Left lung (tissue), 4 donors: ENCODE measurements at regions not wholly inside any gene's neighbourhood (a gene's known extent, or its start where the extent isn't known, plus 50 kb on each side); places are given as distances from the start of the nearest gene placed in this dataset.

ENCODE experiments used
- ATAC-seq: fragments of 200-7000 bp; cut with Tn5 transposase; one replicate; pipeline ENCODE4 v1.9.1; 2020; ENCODE audit warnings: moderate library complexity
- DNase-seq, 4 donors: peaks; one replicate each; pipeline ENCODE4 v3.0.0-alpha.2; 2013 to 2020
- H3K27ac ChIP-seq, 2 donors: fragments of 200-600 bp; sonication (generic) in 1 of 2; one replicate each; pipeline versions ENCODE4 v1.5.0 to v1.8.0; 2020 to 2021
- H3K27me3 ChIP-seq, 2 donors: fragments of 200-600 bp; sonication (generic) in 1 of 2; one replicate each; pipeline versions ENCODE4 v1.5.0 to v1.8.0; 2020 to 2021
- H3K36me3 ChIP-seq, 2 donors: fragments of 200-600 bp; sonication (generic) in 1 of 2; one replicate each; pipeline versions ENCODE4 v1.5.0 to v1.8.0; 2020 to 2021
- H3K4me1 ChIP-seq, 2 donors: fragments of 200-600 bp; one replicate each; pipeline ENCODE4 v1.8.0; 2021
- H3K4me3 ChIP-seq, 2 donors: fragments of 200-600 bp; sonication (generic) in 1 of 2; one replicate each; pipeline versions ENCODE4 v1.5.0 to v1.8.0; 2020 to 2021; ENCODE audit warnings: mild to moderate bottlenecking in 1 of 2
- H3K9me3 ChIP-seq, 2 donors: fragments of 200-600 bp; sonication (generic) in 1 of 2; one replicate each; pipeline versions ENCODE4 v1.5.0 to v1.8.0; 2020 to 2021
- intact Hi-C, 2 donors: fragments of 100-400 bp; cut with DNase I; formaldehyde crosslinking; loops; one replicate each; pipeline versions ENCODE4 v1.11.2 to v1.14.2; 2022
- TF ChIP-seq, protein P1 (sequence below), 2 donors: fragments of 200-600 bp; sonication (generic) in 1 of 2; IDR thresholded peaks; one replicate each; pipeline versions ENCODE4 v1.5.0 to v1.8.0; 2021; ENCODE audit warnings: antibody characterized with exemption in 2 of 2
- donor health status: DM: no; HTN: yes; CAD: no.
- donor health status: DM: no; HTN: no; CAD: no.

DNA sequence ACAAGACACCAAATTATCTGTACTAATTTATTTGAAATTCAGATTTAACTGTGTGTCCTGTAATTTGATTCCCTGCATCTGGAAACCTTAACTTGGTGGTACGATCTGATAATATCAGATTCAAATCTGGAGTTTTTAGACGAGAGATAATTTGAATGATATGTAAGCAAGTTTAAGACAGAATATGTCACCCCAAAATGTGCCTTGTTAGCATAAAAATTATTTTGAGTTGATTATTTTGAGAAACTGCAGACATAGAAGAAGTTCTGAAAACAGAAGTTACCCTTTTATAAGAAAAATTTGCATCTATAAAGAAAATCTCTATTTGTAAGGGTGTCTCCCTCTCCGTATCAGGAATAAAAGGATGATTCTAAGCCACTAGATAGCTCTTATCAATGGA is 1202.8 kb downstream of the ROBO2 start:
- Histone ChIP-seq H3K27me3 (no peaks in the 10 kb centered on the region), H3K9me3 (peaks cover 0 to 43% of the 10 kb centered on the region in 2 donors), H3K36me3 (no peaks in the 10 kb centered on the region), H3K27ac (no peak overlapping the region), H3K4me1 (no peaks in the 10 kb centered on the region), H3K4me3 (no peak overlapping the region)
- ATAC-seq = no peak
- TF ChIP-seq, protein P1, sequence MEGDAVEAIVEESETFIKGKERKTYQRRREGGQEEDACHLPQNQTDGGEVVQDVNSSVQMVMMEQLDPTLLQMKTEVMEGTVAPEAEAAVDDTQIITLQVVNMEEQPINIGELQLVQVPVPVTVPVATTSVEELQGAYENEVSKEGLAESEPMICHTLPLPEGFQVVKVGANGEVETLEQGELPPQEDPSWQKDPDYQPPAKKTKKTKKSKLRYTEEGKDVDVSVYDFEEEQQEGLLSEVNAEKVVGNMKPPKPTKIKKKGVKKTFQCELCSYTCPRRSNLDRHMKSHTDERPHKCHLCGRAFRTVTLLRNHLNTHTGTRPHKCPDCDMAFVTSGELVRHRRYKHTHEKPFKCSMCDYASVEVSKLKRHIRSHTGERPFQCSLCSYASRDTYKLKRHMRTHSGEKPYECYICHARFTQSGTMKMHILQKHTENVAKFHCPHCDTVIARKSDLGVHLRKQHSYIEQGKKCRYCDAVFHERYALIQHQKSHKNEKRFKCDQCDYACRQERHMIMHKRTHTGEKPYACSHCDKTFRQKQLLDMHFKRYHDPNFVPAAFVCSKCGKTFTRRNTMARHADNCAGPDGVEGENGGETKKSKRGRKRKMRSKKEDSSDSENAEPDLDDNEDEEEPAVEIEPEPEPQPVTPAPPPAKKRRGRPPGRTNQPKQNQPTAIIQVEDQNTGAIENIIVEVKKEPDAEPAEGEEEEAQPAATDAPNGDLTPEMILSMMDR (IDR thresholded peaks at IDR 0.05) = no peak
- intact Hi-C loops = no loop called here
- no peak for DNase-seq

DNA sequence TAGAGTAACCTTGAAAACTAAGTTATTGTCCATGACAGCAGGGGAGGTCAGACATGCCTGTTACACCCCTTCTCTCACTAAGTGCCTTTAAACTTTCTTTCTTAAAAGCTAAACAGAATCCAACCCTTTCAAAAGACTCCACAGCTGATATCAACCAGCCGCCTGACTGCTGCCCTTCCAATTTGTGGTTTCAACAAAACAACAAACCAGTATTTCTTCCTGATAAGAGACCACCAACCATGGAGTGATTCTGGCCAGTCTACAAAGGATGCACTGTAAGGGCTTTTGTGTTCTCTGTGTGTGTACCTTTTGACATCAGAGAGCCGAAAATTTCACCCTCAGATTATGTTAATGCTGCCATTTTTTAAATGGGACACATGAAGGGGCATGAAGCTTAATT is 1204.2 kb downstream of the ROBO2 start:
- TF ChIP-seq, protein P1 (IDR thresholded peaks at IDR 0.05) = no peak
- intact Hi-C loops = no loop called here
- H3K27ac ChIP-seq = no peak overlapping the region
- H3K4me3 ChIP-seq = no peak overlapping the region
- ATAC-seq (no peak), DNase-seq (no peak)
- no peaks in the 10 kb centered on the region for H3K4me1 ChIP-seq
- no peaks in the 10 kb centered on the region for H3K36me3 ChIP-seq
- peaks cover 0 to 43% of the 10 kb centered on the region in 2 donors for H3K9me3 ChIP-seq
- H3K27me3 ChIP-seq = no peaks in the 10 kb centered on the region

DNA sequence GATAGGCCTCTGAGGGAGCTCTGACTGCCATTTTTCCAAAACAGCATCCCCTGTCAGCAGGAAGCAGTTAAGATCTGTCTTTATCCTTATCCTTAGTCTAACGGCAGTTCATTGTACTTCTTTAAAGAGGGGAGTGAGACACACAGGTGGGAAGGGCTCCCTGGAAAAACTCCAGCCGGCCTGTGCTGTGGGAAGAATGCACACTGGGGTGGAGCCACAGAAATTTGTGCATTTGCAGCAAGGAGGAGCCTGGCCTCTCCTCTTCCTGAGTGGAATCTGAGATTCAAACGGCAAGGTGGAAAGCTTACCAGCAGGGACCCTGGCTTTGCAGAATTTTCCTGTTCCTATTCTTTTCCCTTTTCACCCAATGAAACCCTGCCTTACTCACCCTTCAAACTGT is 1209.4 kb downstream of the ROBO2 start:
- DNase-seq (peak in 1 of 4 donors; percentile 3), ATAC-seq (no peak)
- intact Hi-C loops = no loop called here
- no peaks in the 10 kb centered on the region for H3K4me1 ChIP-seq
- H3K27me3 ChIP-seq = no peaks in the 10 kb centered on the region
- no peaks in the 10 kb centered on the region for H3K36me3 ChIP-seq
- no peak overlapping the region for H3K27ac ChIP-seq
- H3K9me3 ChIP-seq = peaks cover 0 to 17% of the 10 kb centered on the region in 2 donors
- H3K4me3 ChIP-seq = no peak overlapping the region
- TF ChIP-seq, protein P1 (IDR thresholded peaks at IDR 0.05) = no peak

DNA sequence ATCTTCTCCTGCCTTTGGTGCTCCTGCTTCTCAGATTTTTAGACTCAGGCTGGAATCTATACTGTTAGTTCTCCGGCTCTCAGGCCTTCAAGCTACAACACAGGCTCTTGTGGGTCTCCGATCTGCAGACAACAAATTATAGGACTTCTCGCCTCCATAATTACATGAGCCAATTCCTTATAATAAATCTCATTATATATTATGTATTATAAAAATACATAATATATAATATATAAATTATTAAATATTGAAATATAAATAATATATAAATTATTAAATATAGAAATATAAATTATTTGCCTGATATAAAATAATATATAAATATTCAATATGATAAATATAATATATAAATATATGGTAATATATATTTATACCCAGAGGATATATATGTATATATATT is 1214.0 kb downstream of the ROBO2 start:
- Histone ChIP-seq H3K27ac (no peak overlapping the region), H3K4me1 (no peaks in the 10 kb centered on the region), H3K4me3 (no peak overlapping the region), H3K27me3 (no peaks in the 10 kb centered on the region), H3K9me3 (no peaks in the 10 kb centered on the region), H3K36me3 (no peaks in the 10 kb centered on the region)
- intact Hi-C loops = no loop called here
- TF ChIP-seq, protein P1 (IDR thresholded peaks at IDR 0.05) = no peak
- ATAC-seq (no peak), DNase-seq (no peak)

DNA sequence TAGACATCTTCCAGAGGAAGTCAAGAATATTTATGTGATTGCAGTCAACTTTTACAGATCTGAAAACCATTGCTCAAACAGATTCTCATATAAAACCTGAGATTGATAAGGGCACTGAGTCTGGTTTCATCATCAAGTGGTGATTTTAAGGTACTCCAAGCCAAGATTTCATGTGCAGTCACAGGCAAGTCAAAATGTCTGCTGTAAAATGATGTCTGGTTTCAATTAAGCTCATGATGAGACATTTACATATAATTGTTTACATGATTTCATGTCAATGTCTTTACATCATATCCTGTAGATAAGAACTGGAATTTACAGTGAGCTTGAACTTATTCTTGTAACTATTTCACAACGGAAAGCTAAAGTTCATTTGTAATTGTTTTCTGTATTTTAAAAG is 1215.5 kb downstream of the ROBO2 start:
- TF ChIP-seq, protein P1 (IDR thresholded peaks at IDR 0.05) = no peak
- H3K27me3 ChIP-seq = no peaks in the 10 kb centered on the region
- ATAC-seq = no peak
- no peaks in the 10 kb centered on the region for H3K36me3 ChIP-seq
- no peak overlapping the region for H3K4me3 ChIP-seq
- peak in 1 of 4 donors; percentile 26 for DNase-seq
- no peak overlapping the region for H3K27ac ChIP-seq
- intact Hi-C loops = no loop called here
- no peaks in the 10 kb centered on the region for H3K4me1 ChIP-seq
- H3K9me3 ChIP-seq = no peaks in the 10 kb centered on the region
